Keratinocyte (primary cell): ENCODE measurements at regions not wholly inside any gene's neighbourhood (a gene's known extent, or its start where the extent isn't known, plus 50 kb on each side); places are given as distances from the start of the nearest gene placed in this dataset.
"Not testable (repeated sequence)": the region's sequence is repeated elsewhere in the genome, so short reads cannot be mapped to it uniquely, and the experiment has no call there.

Source experiments
- DNase-seq: peaks from one replicate; pipeline ENCODE4 v3.0.0-alpha.2; 2011; ENCODE audit warnings: low read depth, missing footprints, low spot score
- FAIRE-seq: peaks from 2 replicates; lab custom pipeline; 2011; peaks lifted over from hg19 to GRCh38; lab: Jason Lieb, UNC
- H2AFZ ChIP-seq: 2 replicates; pipeline ENCODE4 v1.6.0; 2012; ENCODE audit warnings: low read length, control low read depth, inconsistent platforms; ENCODE audit not compliant: control insufficient read depth
- H3K27ac ChIP-seq: 2 replicates; pipeline ENCODE4 v1.5.1; 2011; ENCODE audit warnings: low read length; ENCODE audit not compliant: control insufficient read depth, insufficient read depth
- H3K27me3 ChIP-seq: 3 replicates; pipeline ENCODE4 v1.6.0; 2011; ENCODE audit warnings: low read length; ENCODE audit not compliant: control insufficient read depth, insufficient read depth; ENCODE audit errors: extremely low read depth
- H3K36me3 ChIP-seq, 2 experiments: 2 replicates in 1 of 2; 3 replicates in 1 of 2; pipeline ENCODE4 v1.5.1; 2011; ENCODE audit warnings: low read length in 2 of 2, mild to moderate bottlenecking in 1 of 2; ENCODE audit not compliant: control insufficient read depth in 2 of 2, insufficient read depth in 2 of 2; ENCODE audit errors: extremely low read depth in 1 of 2
- H3K4me1 ChIP-seq: 3 replicates; pipeline ENCODE4 v1.5.1; 2011; ENCODE audit warnings: low read length; ENCODE audit not compliant: control insufficient read depth, insufficient read depth; ENCODE audit errors: extremely low read depth
- H3K4me2 ChIP-seq: 3 replicates; pipeline ENCODE4 v1.6.0; 2011; ENCODE audit warnings: low read depth, low read length; ENCODE audit not compliant: control insufficient read depth, insufficient read depth; ENCODE audit errors: extremely low read depth
- H3K4me3 ChIP-seq, 3 experiments: fragments of 200-600 bp in 1 of 3; sonication (generic) in 1 of 3; 2 replicates in 2 of 3; 3 replicates in 1 of 3; pipeline ENCODE4 v1.5.1; 2011 to 2016; ENCODE audit warnings: low read length in 3 of 3, mild to moderate bottlenecking in 3 of 3, control low read depth in 2 of 3, inconsistent platforms in 1 of 3, low read depth in 1 of 3, mixed read lengths in 1 of 3, mixed run types in 1 of 3, moderate library complexity in 1 of 3; ENCODE audit not compliant: control insufficient read depth in 2 of 3, insufficient read depth in 2 of 3; ENCODE audit errors: extremely low read depth in 1 of 3
- H3K79me2 ChIP-seq: 2 replicates; pipeline ENCODE4 v1.6.0; 2012; ENCODE audit warnings: low read length; ENCODE audit not compliant: control insufficient read depth, insufficient read depth
- H3K9ac ChIP-seq: 3 replicates; pipeline ENCODE4 v1.6.0; 2011; ENCODE audit warnings: low read length; ENCODE audit not compliant: control insufficient read depth, insufficient read depth; ENCODE audit errors: extremely low read depth
- H3K9me1 ChIP-seq: 3 replicates; pipeline ENCODE4 v1.6.0; 2011; ENCODE audit warnings: low read length; ENCODE audit not compliant: control insufficient read depth, insufficient read depth; ENCODE audit errors: extremely low read depth
- H3K9me3 ChIP-seq: 2 replicates; pipeline ENCODE4 v1.5.1; 2012; ENCODE audit warnings: low read depth, low read length; ENCODE audit not compliant: control insufficient read depth
- H4K20me1 ChIP-seq: 3 replicates; pipeline ENCODE4 v1.6.0; 2011; ENCODE audit warnings: low read length; ENCODE audit not compliant: control insufficient read depth, insufficient read depth; ENCODE audit errors: extremely low read depth
- CTCF ChIP-seq, 3 experiments: IDR thresholded peaks in 1 of 3; conservative IDR thresholded peaks in 1 of 3; optimal IDR thresholded peaks in 1 of 3; 2 replicates in 2 of 3; 3 replicates in 1 of 3; pipeline versions ENCODE3 to v1.5.1; 2011; ENCODE audit warnings: low read length in 3 of 3, mild to moderate bottlenecking in 3 of 3, moderate library complexity in 2 of 3, control low read depth in 1 of 3, inconsistent platforms in 1 of 3; ENCODE audit not compliant: insufficient read depth in 2 of 3; ENCODE audit errors: extremely low read depth in 1 of 3
- EZH2 ChIP-seq: IDR thresholded peaks from one replicate; pipeline ENCODE4 v1.6.1; 2012; ENCODE audit warnings: inconsistent platforms, mild to moderate bottlenecking, low read length, moderate library complexity
- dilution Hi-C: fragments of 300-500 bp; cut with MboI; formaldehyde crosslinking; loops from one replicate; pipeline ENCODE4 v1.7.0; 2020; ENCODE audit warnings: low sequenced_read_pairs; ENCODE audit not compliant: extremely low pct_ligation_motif_present

DNA sequence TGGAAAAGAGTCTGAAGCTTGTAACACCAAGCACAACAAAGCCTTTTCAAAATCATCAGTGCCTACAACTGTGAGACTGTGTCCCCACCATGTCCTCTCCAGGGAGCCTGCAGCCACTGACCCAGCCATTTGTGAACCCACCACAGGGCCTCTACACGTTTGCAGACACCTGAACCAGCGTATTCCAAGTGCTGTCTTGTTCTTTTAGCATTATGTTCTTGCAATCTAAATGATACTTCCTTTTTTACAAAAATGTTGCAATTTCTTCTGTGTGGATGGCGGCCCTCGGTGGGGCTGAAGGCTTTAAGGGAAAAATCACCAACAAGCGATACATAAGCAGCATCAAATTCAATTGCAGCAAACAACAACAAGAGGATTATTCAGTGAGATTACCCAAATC lies 403.2 kb upstream of the MGMT start:
- Histone ChIP-seq H3K9me3 (no peaks in the 10 kb centered on the region), H3K27me3 (no peaks in the 10 kb centered on the region), H3K4me2 (no peak overlapping the region), H4K20me1 (no peaks in the 10 kb centered on the region), H3K4me1 (no peaks in the 10 kb centered on the region), H3K9me1 (no peaks in the 10 kb centered on the region), H3K4me3 (no peak overlapping the region), H3K36me3 (no peaks in the 10 kb centered on the region), H2AFZ (no peak overlapping the region), H3K27ac (no peak overlapping the region), H3K9ac (no peak overlapping the region), H3K79me2 (no peaks in the 10 kb centered on the region)
- DNase-seq (no peak), FAIRE-seq (no peak)
- dilution Hi-C loops, result no loop called here
- no peak for TF ChIP-seq CTCF (optimal IDR thresholded peaks at IDR 0.05 in 1 of 3, IDR thresholded peaks at IDR 0.05 in 1 of 3, conservative IDR thresholded peaks at IDR 0.05 in 1 of 3; ENCODE audit: extremely low read depth in 1 of 3, insufficient read depth in 2 of 3, low read length in 3 of 3)
- no peak for TF ChIP-seq EZH2

- H4K20me1 ChIP-seq, H3K9ac ChIP-seq, H3K9me1 ChIP-seq, H2AFZ ChIP-seq, H3K9me3 ChIP-seq, H3K27ac ChIP-seq, DNase-seq, H3K27me3 ChIP-seq, H3K36me3 ChIP-seq, H3K4me3 ChIP-seq, dilution Hi-C loops, H3K4me1 ChIP-seq, H3K79me2 ChIP-seq, H3K4me2 ChIP-seq, FAIRE-seq: not testable (repeated sequence)
Measured at GRCh38 chr10:129066529-129066928, 400.5 kb upstream of the MGMT start.

DNA sequence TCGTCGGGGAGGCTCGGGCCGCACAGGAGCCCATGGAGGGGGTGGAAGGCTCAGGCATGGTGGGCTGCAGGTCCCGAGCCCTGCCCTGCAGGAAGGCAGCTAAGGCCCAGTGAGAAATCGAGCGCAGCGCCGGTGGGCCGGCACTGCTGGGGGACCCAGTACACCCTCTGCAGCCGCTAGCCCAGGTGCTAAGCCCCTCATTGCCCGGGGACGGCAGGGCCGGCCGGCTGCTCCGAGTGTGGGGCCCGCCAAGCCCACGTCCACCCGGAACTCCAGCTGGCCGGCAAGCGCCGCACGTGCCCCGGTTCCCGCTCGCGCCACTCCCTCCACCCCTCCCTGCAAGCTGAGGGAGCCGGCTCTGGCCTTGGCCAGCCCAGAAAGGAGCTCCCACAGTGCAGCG lies 395.6 kb upstream of the MGMT start:
- H3K27ac ChIP-seq, dilution Hi-C loops, H3K79me2 ChIP-seq, FAIRE-seq, H3K4me1 ChIP-seq, H3K27me3 ChIP-seq, H3K9ac ChIP-seq, H3K9me3 ChIP-seq, H4K20me1 ChIP-seq, H3K4me2 ChIP-seq, H2AFZ ChIP-seq, DNase-seq, H3K4me3 ChIP-seq, H3K36me3 ChIP-seq, H3K9me1 ChIP-seq: not testable (repeated sequence)
